ENCODE measurements at regions not wholly inside any gene's neighbourhood (a gene's known extent, or its start where the extent isn't known, plus 50 kb on each side); places are given as distances from the start of the nearest gene placed in this dataset.
"Not testable (repeated sequence)": the region's sequence is repeated elsewhere in the genome, so short reads cannot be mapped to it uniquely, and the experiment has no call there.

- no peak for TF ChIP-seq CTCF (IDR thresholded peaks at IDR 0.05)
- DNase-seq (ENCODE audit: low spot score) (no peak), ATAC-seq (ENCODE audit: low FRiP score) (no peak)
Measured at GRCh38 chr4:130073145-130073790, 977.3 kb downstream of the C4orf33 start.

DNA sequence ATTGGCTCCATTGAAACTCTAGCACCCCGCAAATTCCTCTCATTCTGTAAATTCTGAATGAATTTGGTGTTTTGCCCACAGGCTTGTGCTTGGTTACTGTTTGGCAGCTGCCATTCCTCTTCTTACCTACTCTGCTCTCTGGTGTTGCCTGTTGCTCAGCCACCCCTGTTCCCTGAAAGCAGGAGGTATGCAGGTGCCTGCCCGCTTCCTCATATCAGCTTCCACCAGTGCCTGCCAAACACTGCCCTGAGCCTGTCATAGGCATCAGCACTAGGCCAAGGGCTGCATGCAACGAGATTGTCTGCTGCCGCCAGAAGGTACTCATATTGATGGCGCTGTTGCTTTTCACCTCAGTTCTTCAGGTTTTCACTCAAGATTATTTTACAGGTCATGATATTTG is 978.1 kb downstream of the C4orf33 start:
- DNase-seq (ENCODE audit: low spot score): no peak
- ATAC-seq (ENCODE audit: low FRiP score): no peak

DNA sequence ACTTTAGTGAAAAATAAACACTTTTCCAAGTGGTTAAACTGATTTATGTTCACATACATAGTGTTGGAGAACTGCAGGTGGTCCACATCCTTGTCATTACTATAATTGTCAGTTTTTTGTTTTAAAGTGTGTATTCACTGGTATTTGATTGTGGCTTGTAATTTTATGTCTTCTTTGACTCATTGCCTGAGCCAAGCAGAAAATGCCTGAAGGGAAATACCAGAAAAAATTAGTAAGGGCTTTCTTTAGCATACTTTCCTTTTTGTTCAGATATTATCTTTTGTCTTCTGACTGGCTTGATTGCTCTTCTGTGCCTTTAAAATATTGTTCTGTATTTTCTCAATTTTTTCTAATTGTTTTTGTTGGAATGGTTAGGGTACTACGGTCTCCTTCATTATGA is 981.3 kb downstream of the C4orf33 start:
- DNase-seq (ENCODE audit: low spot score) (no peak), ATAC-seq (ENCODE audit: low FRiP score) (no peak)
- no peak for TF ChIP-seq CTCF (IDR thresholded peaks at IDR 0.05)

More for the DNA sequence above, 978.1 kb downstream of the C4orf33 start:
- TF ChIP-seq CTCF (IDR thresholded peaks at IDR 0.05): no peak

GRCh38 chr4:130079027-130079426 is 983.1 kb downstream of the C4orf33 start:
- ATAC-seq (ENCODE audit: low FRiP score): not testable (repeated sequence)

GRCh38 chr4:130080872-130081451 is 985.0 kb downstream of the C4orf33 start:
- ATAC-seq (ENCODE audit: low FRiP score): no peak
- no peak for TF ChIP-seq CTCF (IDR thresholded peaks at IDR 0.05)
- DNase-seq (ENCODE audit: low spot score): no peak

More at GRCh38 chr4:130079027-130079426, 983.1 kb downstream of the C4orf33 start:
- DNase-seq (ENCODE audit: low spot score): not testable (repeated sequence)

GRCh38 chr4:130090427-130090826 is 994.5 kb downstream of the C4orf33 start:
- ATAC-seq (ENCODE audit: low FRiP score): no peak
- no peak for TF ChIP-seq CTCF (IDR thresholded peaks at IDR 0.05)
- DNase-seq (ENCODE audit: low spot score): no peak

DNA sequence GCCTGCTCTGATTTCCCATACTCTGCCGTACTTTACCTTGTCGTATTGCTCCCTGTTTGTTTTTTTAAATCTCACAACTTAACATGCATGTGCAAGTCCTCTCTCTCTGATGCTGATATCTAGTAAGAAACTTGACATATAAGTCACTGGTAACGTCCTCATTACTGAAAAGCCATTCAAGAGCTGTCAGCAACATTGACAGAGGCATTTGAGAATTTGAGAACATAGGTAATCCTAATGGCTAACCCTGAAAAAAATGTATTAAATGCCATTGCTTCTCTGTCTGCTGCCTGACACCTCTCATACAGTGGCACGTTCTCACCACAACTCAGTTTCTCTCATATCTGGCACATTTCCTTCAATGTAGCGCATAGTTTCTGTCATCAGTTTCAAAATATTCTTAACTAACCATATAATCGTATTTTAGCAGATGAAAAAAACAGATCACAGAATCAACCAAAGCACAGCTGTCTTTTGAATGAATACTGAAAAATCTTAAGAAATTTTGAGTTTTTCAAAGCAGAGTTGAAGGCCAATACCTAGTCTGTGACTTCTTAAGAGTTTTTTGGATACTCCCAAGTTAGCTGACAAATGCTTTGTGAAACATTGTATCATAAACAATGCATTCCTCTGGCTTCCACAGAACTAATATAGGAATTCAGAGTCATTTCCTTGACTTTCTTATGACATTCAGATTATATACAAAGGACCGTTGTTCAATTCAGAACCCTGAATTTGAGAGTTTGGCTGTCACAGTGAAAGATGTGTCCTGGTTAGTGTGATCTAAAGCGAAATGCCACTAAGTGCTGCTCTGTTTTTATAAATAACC is 996.4 kb downstream of the C4orf33 start:
- no peak for TF ChIP-seq CTCF (IDR thresholded peaks at IDR 0.05)
- ATAC-seq (ENCODE audit: low FRiP score) (no peak), DNase-seq (ENCODE audit: low spot score) (no peak)

Data from omental fat pad (tissue), 3 donors.